Muscle layer of colon (tissue), 2 donors: ENCODE measurements at regions not wholly inside any gene's neighbourhood (a gene's known extent, or its start where the extent isn't known, plus 50 kb on each side); places are given as distances from the start of the nearest gene placed in this dataset.

Source experiments
- H3K27ac ChIP-seq: one replicate; pipeline ENCODE4 v1.7.0; 2013; ENCODE audit warnings: low read depth, mild to moderate bottlenecking, low read length, moderate library complexity
- H3K27me3 ChIP-seq, 2 donors: one replicate each; pipeline ENCODE4 v1.7.0; 2013; ENCODE audit warnings: low read length in 2 of 2, mild to moderate bottlenecking in 2 of 2; ENCODE audit not compliant: insufficient read depth in 2 of 2, control insufficient read depth in 1 of 2
- H3K36me3 ChIP-seq: one replicate; pipeline ENCODE4 v1.7.0; 2013; ENCODE audit warnings: mild to moderate bottlenecking, low read length; ENCODE audit not compliant: insufficient read depth
- H3K4me1 ChIP-seq: one replicate; pipeline ENCODE4 v1.7.0; 2013; ENCODE audit warnings: mild to moderate bottlenecking, low read length; ENCODE audit not compliant: insufficient read depth
- H3K4me3 ChIP-seq, 2 donors: one replicate each; pipeline ENCODE4 v1.7.0; 2013; ENCODE audit warnings: low read length in 2 of 2, low read depth in 1 of 2, mild to moderate bottlenecking in 1 of 2, moderate library complexity in 1 of 2
- H3K9ac ChIP-seq: one replicate; pipeline ENCODE4 v1.7.0; 2013; ENCODE audit warnings: low read length
- H3K9me3 ChIP-seq: one replicate; pipeline ENCODE4 v1.7.0; 2013; ENCODE audit warnings: mild to moderate bottlenecking, low read length
- donor health status: abdominal sarcoma.
- donor health status: Adenocarcinoma of cecum.

DNA sequence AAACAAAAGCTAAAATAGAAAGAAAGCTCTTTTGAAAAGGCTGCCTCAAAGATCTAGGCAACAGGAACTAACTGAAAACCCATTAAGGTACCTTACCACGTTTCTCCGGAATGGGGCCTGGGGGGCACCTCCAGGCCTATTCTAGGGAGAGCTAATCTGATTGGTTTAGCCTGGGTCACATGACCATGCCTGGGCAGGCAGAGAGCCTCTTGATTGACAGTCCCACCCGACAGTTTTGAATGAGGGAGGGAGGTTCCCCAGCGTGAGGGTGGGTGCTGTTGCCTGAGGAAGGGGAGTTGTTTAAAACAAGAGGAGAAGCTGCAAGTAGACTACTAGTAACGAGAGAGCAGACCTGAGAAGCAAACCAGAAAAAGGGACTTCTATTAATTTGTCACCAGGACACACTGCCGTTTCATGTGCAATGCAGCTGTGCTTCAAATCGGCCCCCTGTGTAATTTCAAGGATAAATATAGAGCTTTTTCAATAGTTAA is 143.4 kb upstream of the HS3ST2 start:
- H3K4me1 ChIP-seq = peaks cover 45% of the 10 kb centered on the region
- no peak overlapping the region for H3K4me3 ChIP-seq
- H3K36me3 ChIP-seq = no peaks in the 10 kb centered on the region
- H3K9ac ChIP-seq = no peak overlapping the region
- no peaks in the 10 kb centered on the region for H3K27me3 ChIP-seq
- no peak overlapping the region for H3K27ac ChIP-seq
- H3K9me3 ChIP-seq = no peaks in the 10 kb centered on the region

DNA sequence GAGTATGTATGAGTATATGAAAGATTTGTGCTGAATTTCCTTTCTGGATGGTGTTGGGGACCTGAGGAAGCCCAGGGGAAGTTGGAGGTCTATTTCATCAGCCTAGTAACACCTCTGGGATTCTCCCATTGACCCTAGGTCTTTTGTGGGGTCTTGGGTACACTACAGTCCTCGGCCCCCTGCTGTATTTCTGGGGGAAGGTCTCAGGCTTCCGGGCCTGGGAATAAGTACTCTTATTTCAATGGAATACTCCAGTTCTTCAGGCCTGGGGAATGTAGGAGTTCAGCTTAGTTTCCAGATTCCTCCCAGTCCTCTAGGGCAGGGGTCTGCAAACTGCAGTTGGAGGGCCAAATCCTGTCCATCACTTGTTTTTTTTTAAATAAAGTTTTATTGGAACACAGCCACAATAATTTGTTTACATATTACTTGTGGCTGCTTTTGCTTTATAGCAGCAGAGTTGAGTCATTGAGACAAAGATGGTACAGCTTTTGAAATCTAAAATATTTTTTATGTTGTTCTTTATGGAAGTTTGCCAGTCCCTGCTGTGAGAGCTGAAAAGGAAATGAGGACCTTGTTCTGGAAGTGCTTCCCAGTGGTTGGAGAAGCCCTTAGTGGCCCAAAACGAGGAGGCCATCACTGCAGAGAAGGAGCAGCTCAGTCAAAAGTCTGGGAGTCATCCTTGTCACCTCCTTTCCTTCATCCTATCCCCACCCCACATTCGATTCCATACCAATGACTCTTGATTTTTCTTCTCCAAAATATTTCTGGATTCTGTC is 142.5 kb upstream of the HS3ST2 start:
- H3K27me3 ChIP-seq = no peaks in the 10 kb centered on the region
- H3K9me3 ChIP-seq = no peaks in the 10 kb centered on the region

DNA sequence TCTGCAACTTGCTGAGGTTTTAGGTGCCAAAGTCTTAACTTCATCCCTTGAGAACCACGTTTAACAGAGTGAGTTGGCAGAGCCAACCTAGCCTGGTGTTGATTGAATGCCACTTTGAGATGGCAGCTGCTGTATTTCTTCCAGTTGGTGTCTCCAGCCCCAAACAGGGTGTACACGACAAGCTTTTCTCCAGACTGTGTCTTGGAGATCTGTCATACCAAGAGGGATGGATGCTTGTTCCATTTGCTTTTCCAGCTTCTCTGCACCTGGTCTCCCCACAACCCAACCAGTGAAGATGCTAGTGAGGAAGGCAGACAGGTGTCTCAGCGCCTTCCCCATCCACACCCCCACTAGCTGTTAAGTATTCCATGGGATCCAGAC is 141.1 kb upstream of the HS3ST2 start:
- no peak overlapping the region for H3K27ac ChIP-seq
- no peak overlapping the region for H3K9ac ChIP-seq
- H3K36me3 ChIP-seq = no peaks in the 10 kb centered on the region
- H3K4me3 ChIP-seq = no peak overlapping the region
- H3K27me3 ChIP-seq = no peaks in the 10 kb centered on the region
- H3K4me1 ChIP-seq = peaks cover 39% of the 10 kb centered on the region
- no peaks in the 10 kb centered on the region for H3K9me3 ChIP-seq

More for the DNA sequence above, 142.5 kb upstream of the HS3ST2 start:
- Histone ChIP-seq H3K36me3 (no peaks in the 10 kb centered on the region), H3K27ac (no peak overlapping the region), H3K4me3 (no peak overlapping the region), H3K9ac (no peak overlapping the region), H3K4me1 (peaks cover 39% of the 10 kb centered on the region)

DNA sequence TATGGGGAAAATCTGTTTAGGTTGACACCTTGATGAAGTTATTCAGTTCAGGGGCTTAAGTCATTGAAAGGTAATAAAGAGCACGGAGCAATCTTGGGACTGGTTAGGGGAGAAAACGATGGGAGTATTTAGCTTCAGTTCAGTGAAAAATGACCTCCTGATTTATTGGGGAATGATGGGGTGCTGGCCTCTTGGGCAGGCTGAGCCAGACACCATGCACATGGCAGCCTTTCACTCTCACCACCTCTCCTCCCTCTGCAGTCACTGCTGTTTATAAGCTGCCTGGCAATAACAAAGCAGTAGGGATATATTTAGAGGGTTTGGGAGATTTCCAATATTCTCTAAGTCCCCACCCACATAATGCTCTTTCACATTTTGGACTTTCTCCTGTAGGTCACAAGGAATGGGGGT is 140.5 kb upstream of the HS3ST2 start:
- H3K27ac ChIP-seq = no peak overlapping the region
- no peaks in the 10 kb centered on the region for H3K27me3 ChIP-seq
- peaks cover 39% of the 10 kb centered on the region for H3K4me1 ChIP-seq
- no peak overlapping the region for H3K9ac ChIP-seq
- no peak overlapping the region for H3K4me3 ChIP-seq
- H3K36me3 ChIP-seq = no peaks in the 10 kb centered on the region
- no peaks in the 10 kb centered on the region for H3K9me3 ChIP-seq

DNA sequence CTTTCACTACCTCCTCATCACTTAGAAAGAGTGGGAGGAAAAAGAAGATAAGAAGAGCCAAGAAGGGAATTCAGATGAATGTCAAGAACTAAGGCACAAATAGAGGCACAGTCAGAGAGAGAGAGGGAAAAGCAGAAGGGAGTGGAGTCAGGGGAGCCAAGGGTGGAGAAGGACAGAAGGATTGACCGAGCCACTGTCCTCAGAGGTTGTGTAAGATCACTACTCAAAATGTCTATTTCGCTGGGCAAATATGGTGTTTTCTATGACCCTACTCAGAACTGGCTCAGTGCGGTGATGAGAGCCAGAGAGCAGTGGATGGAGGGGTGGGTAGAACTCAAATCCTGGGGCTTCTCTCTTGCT is 139.2 kb upstream of the HS3ST2 start:
- Histone ChIP-seq H3K27ac (no peak overlapping the region), H3K36me3 (no peaks in the 10 kb centered on the region)

DNA sequence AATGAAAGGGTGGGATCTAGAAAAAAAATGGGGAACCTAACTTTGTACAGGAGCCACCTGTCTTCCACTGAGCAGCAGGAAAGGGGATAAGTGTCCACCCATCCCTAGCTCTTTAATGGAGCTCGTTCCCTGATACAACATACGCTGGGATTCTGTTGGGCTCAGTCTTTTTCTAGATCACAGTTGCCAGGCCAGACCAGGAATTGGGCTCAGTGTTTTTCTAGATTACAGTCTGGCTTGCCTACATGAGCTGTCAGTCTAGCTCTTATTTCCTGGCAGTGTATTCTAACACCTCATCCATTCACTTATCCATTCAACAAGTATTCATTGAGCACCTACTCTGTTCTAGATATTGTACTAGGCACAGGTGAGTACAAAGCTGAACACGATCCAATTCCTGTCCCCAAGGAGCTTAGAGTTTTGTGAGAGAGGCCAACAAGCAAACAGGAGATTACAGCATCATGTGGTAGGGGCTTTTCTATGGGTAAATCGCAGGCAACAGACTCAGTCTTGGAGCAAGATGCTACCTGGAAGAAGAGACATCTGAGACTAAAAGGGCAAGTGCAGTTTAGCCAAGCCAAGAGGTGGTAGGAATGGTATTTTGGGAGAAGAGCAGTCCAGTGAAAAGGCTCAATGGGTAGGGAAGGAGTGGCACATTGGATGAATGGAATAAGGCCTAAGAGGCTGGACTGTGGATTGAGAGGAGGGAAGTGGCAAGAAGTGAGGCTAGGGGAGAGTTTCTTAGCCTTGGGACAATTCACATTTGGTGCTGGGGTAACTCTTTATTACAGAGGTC is 138.0 kb upstream of the HS3ST2 start:
- no peaks in the 10 kb centered on the region for H3K36me3 ChIP-seq
- no peak overlapping the region for H3K27ac ChIP-seq
- no peak overlapping the region for H3K4me3 ChIP-seq
- peaks cover 27% of the 10 kb centered on the region for H3K4me1 ChIP-seq
- no peaks in the 10 kb centered on the region for H3K9me3 ChIP-seq
- H3K9ac ChIP-seq = no peak overlapping the region
- H3K27me3 ChIP-seq = no peaks in the 10 kb centered on the region

More for the DNA sequence above, 139.2 kb upstream of the HS3ST2 start:
- H3K9me3 ChIP-seq = no peaks in the 10 kb centered on the region
- peaks cover 35% of the 10 kb centered on the region for H3K4me1 ChIP-seq
- H3K9ac ChIP-seq = no peak overlapping the region
- no peak overlapping the region for H3K4me3 ChIP-seq
- no peaks in the 10 kb centered on the region for H3K27me3 ChIP-seq

DNA sequence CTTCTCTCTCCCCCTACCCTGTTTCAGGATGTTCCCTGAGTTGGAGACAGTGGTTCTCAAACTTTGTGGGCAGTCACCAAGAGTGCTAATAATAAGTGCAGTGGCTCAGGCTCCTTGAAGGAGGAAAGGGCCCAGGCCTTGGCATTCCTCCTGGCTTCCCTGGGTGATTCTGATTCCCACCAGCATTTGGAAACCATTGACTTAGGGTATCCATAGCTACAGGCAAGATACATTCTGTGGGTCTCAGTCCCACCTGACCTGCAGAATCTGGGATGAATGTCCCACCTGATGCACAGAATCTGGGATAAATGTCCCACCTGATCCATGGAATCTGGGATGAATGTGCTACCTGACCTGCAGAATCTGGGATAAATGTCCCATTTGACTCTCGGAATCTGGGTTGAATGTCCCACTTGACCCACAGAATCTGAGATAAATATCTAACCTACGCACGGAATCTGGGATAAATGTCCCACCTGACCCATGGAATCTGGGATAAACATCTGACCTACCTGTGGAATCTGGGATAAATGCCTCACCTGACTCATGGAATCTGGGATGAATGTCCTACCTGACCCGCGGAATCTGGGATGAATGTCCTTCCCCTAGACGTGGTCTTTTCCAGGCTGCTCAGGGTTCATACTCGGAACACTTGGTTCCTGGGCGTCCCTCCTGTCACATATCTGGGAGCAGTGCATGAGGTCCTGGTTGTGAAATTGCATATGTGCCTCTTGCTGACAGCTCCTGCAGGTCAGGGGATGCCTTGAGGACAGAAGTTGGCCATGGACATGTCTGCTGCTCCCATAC is 136.7 kb upstream of the HS3ST2 start:
- no peaks in the 10 kb centered on the region for H3K36me3 ChIP-seq
- no peaks in the 10 kb centered on the region for H3K9me3 ChIP-seq
- H3K9ac ChIP-seq = no peak overlapping the region
- peaks cover 22% of the 10 kb centered on the region for H3K4me1 ChIP-seq
- H3K4me3 ChIP-seq = no peak overlapping the region
- H3K27ac ChIP-seq = no peak overlapping the region
- no peaks in the 10 kb centered on the region for H3K27me3 ChIP-seq

DNA sequence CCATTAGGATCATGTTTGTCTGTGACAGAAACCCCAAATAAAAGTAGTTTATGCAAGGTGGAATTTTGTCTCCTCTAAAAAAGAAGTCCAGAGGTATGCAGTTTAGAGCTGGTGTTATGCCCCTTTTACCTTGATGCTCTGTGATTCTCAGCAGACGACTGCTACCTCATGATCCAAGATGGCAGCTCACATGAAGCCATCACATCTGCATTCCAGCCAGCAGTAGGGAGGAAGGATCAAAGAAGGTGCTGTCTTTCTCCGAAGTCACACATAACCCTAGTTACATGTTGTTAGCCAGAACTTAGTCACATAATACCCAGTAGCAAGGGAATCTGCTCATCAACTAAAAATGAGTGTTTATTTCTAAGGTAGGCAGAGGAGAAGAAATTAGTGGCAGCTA is 135.7 kb upstream of the HS3ST2 start:
- Histone ChIP-seq H3K4me3 (no peak overlapping the region), H3K4me1 (peaks cover 20% of the 10 kb centered on the region), H3K27me3 (no peaks in the 10 kb centered on the region), H3K9ac (no peak overlapping the region), H3K9me3 (no peaks in the 10 kb centered on the region), H3K27ac (no peak overlapping the region), H3K36me3 (no peaks in the 10 kb centered on the region)

DNA sequence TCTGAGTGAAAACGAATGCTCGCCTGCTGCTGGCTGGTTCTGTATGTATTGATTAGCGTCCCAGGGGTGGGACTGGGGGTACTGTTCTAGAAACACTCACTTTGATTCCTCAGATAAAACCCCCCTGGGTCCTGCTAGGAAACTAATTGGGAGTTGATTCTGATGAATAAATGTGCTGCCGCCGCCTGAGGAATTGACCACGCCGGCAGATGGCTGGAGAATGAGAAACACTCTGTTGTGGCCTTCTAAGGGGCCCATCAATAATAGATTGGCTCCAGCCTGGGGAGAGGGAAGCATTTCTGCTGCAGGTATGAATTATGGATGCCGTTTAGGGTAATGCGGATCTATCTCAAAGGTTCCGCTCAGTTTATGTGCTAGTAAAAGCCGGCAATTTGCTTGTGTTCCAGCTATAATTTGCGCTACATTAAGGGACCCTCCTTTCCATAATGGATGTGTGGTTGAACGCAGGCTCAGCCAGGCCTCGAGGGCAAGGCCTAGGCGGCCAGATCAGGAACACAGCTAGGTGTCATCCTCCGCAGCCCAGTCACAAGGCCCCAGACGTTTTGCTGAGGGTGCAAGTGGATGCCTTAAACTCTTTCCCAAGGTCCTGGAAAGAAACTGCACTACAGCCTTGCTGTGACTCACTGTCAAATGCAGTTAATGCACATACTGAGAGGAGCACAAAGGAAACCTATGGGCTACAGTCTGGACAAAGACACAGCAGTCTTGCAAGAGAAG is 132.2 kb upstream of the HS3ST2 start:
- Histone ChIP-seq H3K9me3 (no peaks in the 10 kb centered on the region), H3K4me1 (peaks cover 41% of the 10 kb centered on the region), H3K4me3 (no peak overlapping the region), H3K9ac (no peak overlapping the region), H3K27me3 (no peaks in the 10 kb centered on the region), H3K36me3 (no peaks in the 10 kb centered on the region), H3K27ac (no peak overlapping the region)

DNA sequence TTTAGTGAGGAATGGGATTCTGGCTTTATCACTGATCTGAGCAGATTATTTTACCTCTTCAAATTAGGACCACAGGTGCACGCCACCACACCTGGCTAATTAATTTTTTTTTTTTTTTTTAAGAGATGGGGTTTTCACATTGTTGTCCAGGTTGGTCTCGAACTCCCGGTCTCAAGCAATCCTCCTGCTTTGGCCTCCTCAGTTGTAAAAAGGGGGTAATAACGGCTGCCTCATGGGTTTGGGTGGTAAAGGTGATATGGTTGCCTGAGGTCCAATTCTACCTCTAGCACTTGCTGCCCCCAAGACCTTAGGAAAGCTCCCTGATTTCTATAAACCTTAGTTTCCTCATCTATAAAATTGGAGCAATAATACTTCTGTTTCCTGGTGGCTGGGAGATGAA is 130.7 kb upstream of the HS3ST2 start:
- no peak overlapping the region for H3K27ac ChIP-seq
- no peaks in the 10 kb centered on the region for H3K36me3 ChIP-seq
- peaks cover 41% of the 10 kb centered on the region for H3K4me1 ChIP-seq
- H3K9ac ChIP-seq = no peak overlapping the region
- H3K27me3 ChIP-seq = no peaks in the 10 kb centered on the region
- no peaks in the 10 kb centered on the region for H3K9me3 ChIP-seq
- no peak overlapping the region for H3K4me3 ChIP-seq
